B cell (primary cell): ENCODE measurements at regions not wholly inside any gene's neighbourhood (a gene's known extent, or its start where the extent isn't known, plus 50 kb on each side); places are given as distances from the start of the nearest gene placed in this dataset.

Experiments
- ATAC-seq: fragments of 200-7000 bp; cut with Tn5 transposase; one replicate; pipeline ENCODE4 v1.10.0; 2021; ENCODE audit warnings: low read depth, mild to moderate bottlenecking, moderate number of reproducible peaks, moderate library complexity
- CTCF ChIA-PET: fragments of 350-600 bp; sonication (Branson Sonifier 250); formaldehyde crosslinking; loops from one replicate; lab custom pipeline; 2021; ENCODE audit warnings: antibody characterized with exemption, inconsistent platforms; lab: Charles Lee
- POLR2A ChIA-PET: fragments of 350-600 bp; sonication (Branson Sonifier 250); formaldehyde crosslinking; loops from one replicate; lab custom pipeline; 2021; ENCODE audit warnings: antibody characterized with exemption; lab: Charles Lee
- DNase-seq: peaks from one replicate; pipeline ENCODE4 v3.0.0; 2013
- H2AFZ ChIP-seq: 2 replicates; pipeline ENCODE4 v1.6.1; 2012; ENCODE audit warnings: mild to moderate bottlenecking, low read depth, low read length; ENCODE audit not compliant: insufficient read depth, poor library complexity, severe bottlenecking
- H3K27ac ChIP-seq, 2 donors: 1 replicate in 1 of 2; 2 replicates in 1 of 2; pipeline ENCODE4 v1.5.1; 2012 to 2013; ENCODE audit warnings: low read length in 2 of 2, mild to moderate bottlenecking in 2 of 2, moderate library complexity in 1 of 2
- H3K27me3 ChIP-seq, 4 experiments: fragments of 200-600 bp in 1 of 4; sonication (generic) in 1 of 4; replicated peaks in 1 of 4; 1 replicate in 2 of 4; 2 replicates in 2 of 4; pipeline versions ENCODE4 v1.6.1 to v1.7.0; 2013 to 2016; ENCODE audit warnings: low read length in 3 of 4, mild to moderate bottlenecking in 2 of 4, mixed read lengths in 1 of 4, moderate library complexity in 1 of 4; ENCODE audit not compliant: insufficient read depth in 4 of 4, control insufficient read depth in 3 of 4; ENCODE audit errors: control extremely low read depth in 1 of 4
- H3K36me3 ChIP-seq, 2 experiments: replicated peaks in 1 of 2; 1 replicate in 1 of 2; 2 replicates in 1 of 2; pipeline versions ENCODE4 v1.6.1 to v1.7.1; 2013; ENCODE audit warnings: low read length in 1 of 2; ENCODE audit not compliant: insufficient read depth in 2 of 2, control insufficient read depth in 1 of 2; ENCODE audit errors: control extremely low read depth in 1 of 2, extremely low read depth in 1 of 2
- H3K4me1 ChIP-seq, 2 donors: fragments of 200-600 bp in 1 of 2; sonication (generic) in 1 of 2; 1 replicate in 1 of 2; 2 replicates in 1 of 2; pipeline versions ENCODE4 v1.5.1 to v1.6.1; 2013 to 2017; ENCODE audit warnings: low read length in 2 of 2; ENCODE audit not compliant: control insufficient read depth in 2 of 2, insufficient read depth in 2 of 2
- H3K4me2 ChIP-seq: replicated peaks from 2 replicates; pipeline ENCODE3; 2012; ENCODE audit warnings: mild to moderate bottlenecking, low read depth, low read length; ENCODE audit not compliant: poor library complexity, severe bottlenecking
- H3K4me3 ChIP-seq, 5 experiments: fragments of 200-600 bp in 1 of 5; sonication (generic) in 1 of 5; 1 replicate in 3 of 5; 2 replicates in 2 of 5; pipeline versions ENCODE4 v1.5.1 to v1.7.0; 2011 to 2016; ENCODE audit warnings: low read length in 4 of 5, mild to moderate bottlenecking in 4 of 5, low read depth in 2 of 5, control low read depth in 1 of 5, moderate library complexity in 1 of 5; ENCODE audit not compliant: insufficient read depth in 1 of 5; ENCODE audit errors: control extremely low read depth in 1 of 5, extremely low read depth in 1 of 5
- H3K79me2 ChIP-seq: fragments of 200-600 bp; sonication (generic); one replicate; pipeline ENCODE4 v1.6.0; 2016; ENCODE audit warnings: low read length; ENCODE audit not compliant: control insufficient read depth, insufficient read depth
- H3K9ac ChIP-seq: fragments of 200-600 bp; sonication (generic); 2 replicates; pipeline ENCODE4 v1.6.1; 2017; ENCODE audit warnings: mild to moderate bottlenecking, low read length, moderate library complexity
- H3K9me3 ChIP-seq, 3 donors: one replicate each; pipeline versions ENCODE4 v1.6.1 to v1.7.1; 2013; ENCODE audit warnings: low read length in 2 of 3; ENCODE audit not compliant: control insufficient read depth in 2 of 3, insufficient read depth in 1 of 3; ENCODE audit errors: control extremely low read depth in 1 of 3
- H4K20me1 ChIP-seq: 2 replicates; pipeline ENCODE4 v1.6.0; 2012; ENCODE audit warnings: mild to moderate bottlenecking, low read length; ENCODE audit not compliant: insufficient read depth, control insufficient read depth, poor library complexity, severe bottlenecking
- H3K27ac Mint-ChIP-seq: one replicate; pipeline ENCODE4 v1.8.0; 2021; ENCODE audit warnings: mixed read lengths
- H3K27me3 Mint-ChIP-seq: one replicate; pipeline ENCODE4 v1.8.0; 2021; ENCODE audit warnings: mixed read lengths
- H3K4me1 Mint-ChIP-seq: one replicate; pipeline ENCODE4 v1.8.0; 2021; ENCODE audit warnings: mixed read lengths
- H3K4me3 Mint-ChIP-seq: one replicate; pipeline ENCODE4 v1.8.0; 2021; ENCODE audit warnings: mixed read lengths
- H3K9me3 Mint-ChIP-seq: one replicate; pipeline ENCODE4 v1.8.0; 2022; ENCODE audit warnings: mixed read lengths; ENCODE audit not compliant: insufficient read depth
- EZH2 ChIP-seq: IDR thresholded peaks from 2 replicates; pipeline ENCODE4 v1.6.1; 2012; ENCODE audit warnings: borderline replicate concordance, low read depth, mild to moderate bottlenecking, moderate library complexity, low read length; ENCODE audit not compliant: insufficient read depth, poor library complexity, severe bottlenecking
- WGBS: methylation state at CpG from one replicate; pipeline ENCODE4 v1.1.5; 2013; ENCODE audit warnings: missing lambda C conversion rate; ENCODE audit not compliant: insufficient coverage; 5-methylcytosine and 5-hydroxymethylcytosine counted together
- intact Hi-C: fragments of 100-400 bp; cut with micrococcal nuclease; formaldehyde crosslinking; loops from one replicate; pipeline ENCODE4 v1.10.0; 2022
- TF ChIP-seq, protein P1 (sequence below): fragments of 200-600 bp; IDR thresholded peaks from one replicate; pipeline ENCODE4 v1.8.0; 2022; ENCODE audit warnings: antibody characterized with exemption, mild to moderate bottlenecking

DNA sequence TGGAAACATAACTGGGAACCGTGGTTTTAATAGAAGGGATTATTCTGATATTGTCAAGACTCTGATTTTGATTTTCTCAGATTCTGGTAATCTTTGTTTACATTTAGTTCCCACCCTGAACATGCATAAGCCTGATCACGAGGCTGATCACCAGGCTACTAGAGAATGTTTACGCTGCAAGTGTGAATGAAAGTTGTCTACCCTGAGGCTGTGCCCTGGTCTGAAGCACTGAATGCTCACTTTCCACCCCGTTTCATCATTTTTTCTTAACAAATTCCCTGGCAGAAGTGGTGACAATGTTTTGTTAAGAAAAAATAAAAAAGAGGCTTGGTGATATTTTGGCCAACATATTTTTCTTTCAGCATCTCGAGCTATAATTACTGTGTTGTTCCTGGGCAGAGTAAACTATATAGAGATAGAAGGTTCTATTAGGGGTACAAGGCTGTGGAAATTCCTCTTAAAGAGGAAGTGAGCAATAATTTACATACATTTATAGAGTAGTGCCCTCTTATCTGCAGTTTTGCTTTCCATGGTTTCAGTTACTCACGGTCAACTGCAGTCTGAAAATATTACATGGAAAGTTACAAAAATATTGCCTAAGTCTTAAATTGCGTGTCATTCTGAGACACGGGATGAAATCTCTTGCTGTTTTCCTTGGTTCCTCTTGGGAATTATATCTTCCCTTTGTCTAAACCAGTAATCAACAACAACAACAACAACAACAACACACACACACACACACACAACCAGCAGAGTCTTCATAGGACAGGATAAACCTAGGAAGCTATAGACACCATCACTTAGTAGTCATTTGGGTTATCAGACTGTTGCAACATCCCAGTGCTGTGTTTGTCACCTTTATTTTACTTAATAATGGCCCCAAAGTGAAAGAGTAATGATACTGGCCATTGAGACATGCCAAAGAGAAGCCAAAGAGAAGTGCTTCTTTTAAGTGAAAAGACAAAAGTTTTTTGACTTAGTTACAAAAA, 566.6 kb upstream of the CITED2 start:
- WGBS = no CpG with 5 or more reads among the region's 8 CpGs
- DNase-seq = peak; percentile 31
- H3K27ac ChIP-seq = no peak overlapping the region

More for the DNA sequence above, 566.6 kb upstream of the CITED2 start:
- H3K36me3 ChIP-seq = no peaks in the 10 kb centered on the region
- TF ChIP-seq, protein P1, sequence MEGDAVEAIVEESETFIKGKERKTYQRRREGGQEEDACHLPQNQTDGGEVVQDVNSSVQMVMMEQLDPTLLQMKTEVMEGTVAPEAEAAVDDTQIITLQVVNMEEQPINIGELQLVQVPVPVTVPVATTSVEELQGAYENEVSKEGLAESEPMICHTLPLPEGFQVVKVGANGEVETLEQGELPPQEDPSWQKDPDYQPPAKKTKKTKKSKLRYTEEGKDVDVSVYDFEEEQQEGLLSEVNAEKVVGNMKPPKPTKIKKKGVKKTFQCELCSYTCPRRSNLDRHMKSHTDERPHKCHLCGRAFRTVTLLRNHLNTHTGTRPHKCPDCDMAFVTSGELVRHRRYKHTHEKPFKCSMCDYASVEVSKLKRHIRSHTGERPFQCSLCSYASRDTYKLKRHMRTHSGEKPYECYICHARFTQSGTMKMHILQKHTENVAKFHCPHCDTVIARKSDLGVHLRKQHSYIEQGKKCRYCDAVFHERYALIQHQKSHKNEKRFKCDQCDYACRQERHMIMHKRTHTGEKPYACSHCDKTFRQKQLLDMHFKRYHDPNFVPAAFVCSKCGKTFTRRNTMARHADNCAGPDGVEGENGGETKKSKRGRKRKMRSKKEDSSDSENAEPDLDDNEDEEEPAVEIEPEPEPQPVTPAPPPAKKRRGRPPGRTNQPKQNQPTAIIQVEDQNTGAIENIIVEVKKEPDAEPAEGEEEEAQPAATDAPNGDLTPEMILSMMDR = no peak
- no peak for TF ChIP-seq EZH2
- Mint-ChIP-seq H3K27ac (no peak overlapping the region), H3K4me3 (no peak overlapping the region), H3K4me1 (peaks cover 9% of the 10 kb centered on the region), H3K9me3 (no peaks in the 10 kb centered on the region), H3K27me3 (no peaks in the 10 kb centered on the region)
- no peaks in the 10 kb centered on the region for H4K20me1 ChIP-seq
- peak overlapping the region; percentile 17 for H3K9ac ChIP-seq
- ATAC-seq = no peak
- ChIA-PET CTCF (no interaction called here), POLR2A (no interaction called here)
- intact Hi-C loops = no loop called here
- H3K9me3 ChIP-seq = no peaks in the 10 kb centered on the region
- H3K4me1 ChIP-seq = peaks cover 9 to 11% of the 10 kb centered on the region in 2 donors
- H3K79me2 ChIP-seq = no peaks in the 10 kb centered on the region
- H3K4me3 ChIP-seq = no peak overlapping the region
- H3K4me2 ChIP-seq = peak overlapping the region; percentile 39
- no peak overlapping the region for H2AFZ ChIP-seq
- no peaks in the 10 kb centered on the region for H3K27me3 ChIP-seq
